ENCODE measurements at regions not wholly inside any gene's neighbourhood (a gene's known extent, or its start where the extent isn't known, plus 50 kb on each side); places are given as distances from the start of the nearest gene placed in this dataset.
"Not testable (repeated sequence)": the region's sequence is repeated elsewhere in the genome, so short reads cannot be mapped to it uniquely, and the experiment has no call there.

DNA sequence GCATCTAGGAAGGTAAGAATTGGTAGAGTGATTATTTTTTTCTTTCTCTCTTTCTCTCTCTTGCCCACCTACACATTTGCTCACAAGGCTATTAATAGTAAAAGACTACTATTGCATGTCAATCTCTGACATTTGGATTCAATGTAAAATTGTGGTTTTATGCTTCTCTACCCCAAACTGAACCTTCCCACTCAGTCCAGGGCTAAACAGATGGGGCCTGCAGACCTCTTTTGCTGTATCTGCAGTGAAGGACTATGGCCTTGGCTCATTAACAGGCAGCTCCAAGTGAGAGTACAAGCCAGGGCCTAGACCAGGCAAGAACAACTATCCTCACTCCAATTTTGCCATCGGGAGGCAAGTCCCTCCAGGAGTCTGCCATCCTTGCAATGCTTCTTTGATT, 68.3 kb upstream of the ARL4C start:
- DNase-seq (ENCODE audit: low read depth in 3 of 3), result no peak

DNA sequence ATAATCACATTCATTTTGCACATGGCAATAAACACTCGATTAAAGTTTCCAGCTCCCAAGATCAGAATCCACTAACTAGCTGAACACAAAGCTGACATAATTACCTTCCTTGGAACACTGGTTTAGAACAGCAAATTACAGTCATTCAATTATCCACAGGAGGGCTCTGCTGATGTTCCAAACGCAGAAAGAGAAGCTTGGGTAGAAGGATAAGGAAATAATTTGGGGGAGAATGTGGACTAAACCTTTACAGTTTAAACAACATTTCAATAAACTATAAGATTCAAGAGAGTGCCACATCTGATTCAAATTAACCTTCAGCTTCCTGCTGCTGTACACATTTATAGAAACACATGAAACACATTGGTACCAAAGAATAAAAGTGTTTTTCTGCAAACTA, 67.8 kb upstream of the ARL4C start:
- DNase-seq (ENCODE audit: low read depth in 3 of 3), result no peak

DNA sequence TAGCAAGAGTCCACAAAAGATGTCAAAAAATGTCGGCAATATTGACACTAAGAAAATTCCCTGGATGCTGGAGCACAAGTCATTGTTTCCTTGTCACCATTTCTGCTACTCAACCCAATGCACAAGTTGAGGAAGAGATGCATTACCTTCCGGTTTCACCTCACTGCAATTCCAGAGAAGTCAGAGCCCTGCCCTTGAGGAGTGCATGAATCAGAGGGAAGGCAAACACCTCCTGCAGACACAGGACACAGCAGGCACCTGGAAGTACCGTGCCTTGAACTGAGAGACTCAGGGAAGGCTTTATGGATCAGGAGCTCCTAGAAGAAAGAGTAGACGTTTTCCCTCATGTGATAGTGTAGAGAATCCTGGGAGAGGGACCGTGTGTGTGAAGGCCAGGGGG, 62.7 kb upstream of the ARL4C start:
- DNase-seq (ENCODE audit: low read depth in 3 of 3), result no peak

GRCh38 chr2:234558642-234559041, 61.8 kb upstream of the ARL4C start:
- no peak for DNase-seq (ENCODE audit: low read depth in 3 of 3)

- no peak for DNase-seq (ENCODE audit: low read depth in 3 of 3)
Measured at GRCh38 chr2:234556848-234557573, 60.1 kb upstream of the ARL4C start.

- DNase-seq (ENCODE audit: low read depth in 3 of 3), result no peak
Measured at GRCh38 chr2:234555616-234556249, 58.9 kb upstream of the ARL4C start.

DNA sequence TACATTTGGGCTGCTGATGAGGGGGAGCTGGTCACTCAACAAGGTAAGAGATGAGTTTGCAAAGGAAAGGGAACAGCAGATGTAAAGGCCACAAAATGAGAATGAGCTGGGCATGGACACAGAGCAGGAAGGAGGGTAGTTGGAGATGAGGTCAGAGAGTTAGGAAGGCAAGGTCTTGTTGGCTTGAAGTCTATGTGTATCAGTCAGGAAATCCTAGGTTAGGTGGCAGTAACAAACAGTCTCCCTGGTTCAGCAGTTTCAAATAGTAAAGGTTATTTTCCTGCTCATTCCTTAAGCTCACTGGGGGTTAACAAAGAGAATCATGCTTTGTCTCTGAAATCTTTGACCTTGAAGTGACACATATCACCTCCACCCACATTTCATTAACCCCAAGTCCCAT, 58.3 kb upstream of the ARL4C start:
- DNase-seq (ENCODE audit: low read depth in 3 of 3), result no peak

- DNase-seq (ENCODE audit: low read depth in 3 of 3), result not testable (repeated sequence)
Measured at GRCh38 chr2:234553223-234553622, 56.3 kb upstream of the ARL4C start.

- peak; percentile 20 to 36 (median 25) for DNase-seq (ENCODE audit: low read depth in 3 of 3)
Measured at GRCh38 chr2:234550511-234551107, 53.7 kb upstream of the ARL4C start.

- no peak for DNase-seq (ENCODE audit: low read depth in 3 of 3)
Measured at GRCh38 chr2:234550056-234550455, 53.2 kb upstream of the ARL4C start.

GRCh38 chr2:234548695-234549420, 52.0 kb upstream of the ARL4C start:
- no peak for DNase-seq (ENCODE audit: low read depth in 3 of 3)

DNA sequence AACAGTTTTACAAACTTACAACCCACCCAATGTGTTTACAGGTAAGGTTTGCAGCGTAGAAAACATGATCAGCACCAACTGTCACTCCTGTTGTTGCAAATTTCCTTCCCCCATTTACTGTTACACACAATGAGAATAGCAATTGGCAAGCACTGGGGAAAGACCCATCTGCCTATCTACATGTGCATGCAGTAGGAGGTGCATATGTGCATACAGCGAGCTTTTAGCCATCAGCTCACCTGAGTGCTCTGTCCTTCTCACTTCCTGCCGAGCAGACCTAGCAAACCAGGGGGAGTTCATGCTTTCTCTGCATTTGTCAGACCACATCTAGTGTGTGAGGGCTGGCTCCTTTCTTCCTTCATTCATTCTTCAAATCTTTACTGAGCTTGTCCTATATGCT, 49.9 kb upstream of the ARL4C start:
- no peak for DNase-seq (ENCODE audit: low read depth in 3 of 3)

Data from stimulated activated CD4-positive, alpha-beta T cell treated with anti-CD3 and anti-CD28 coated beads, TNF-alpha, amount 100 ng/mL, for 24 hours (primary cell).